ENCODE measurements at regions not wholly inside any gene's neighbourhood (a gene's known extent, or its start where the extent isn't known, plus 50 kb on each side); places are given as distances from the start of the nearest gene placed in this dataset.
"Not testable (repeated sequence)": the region's sequence is repeated elsewhere in the genome, so short reads cannot be mapped to it uniquely, and the experiment has no call there.

DNA sequence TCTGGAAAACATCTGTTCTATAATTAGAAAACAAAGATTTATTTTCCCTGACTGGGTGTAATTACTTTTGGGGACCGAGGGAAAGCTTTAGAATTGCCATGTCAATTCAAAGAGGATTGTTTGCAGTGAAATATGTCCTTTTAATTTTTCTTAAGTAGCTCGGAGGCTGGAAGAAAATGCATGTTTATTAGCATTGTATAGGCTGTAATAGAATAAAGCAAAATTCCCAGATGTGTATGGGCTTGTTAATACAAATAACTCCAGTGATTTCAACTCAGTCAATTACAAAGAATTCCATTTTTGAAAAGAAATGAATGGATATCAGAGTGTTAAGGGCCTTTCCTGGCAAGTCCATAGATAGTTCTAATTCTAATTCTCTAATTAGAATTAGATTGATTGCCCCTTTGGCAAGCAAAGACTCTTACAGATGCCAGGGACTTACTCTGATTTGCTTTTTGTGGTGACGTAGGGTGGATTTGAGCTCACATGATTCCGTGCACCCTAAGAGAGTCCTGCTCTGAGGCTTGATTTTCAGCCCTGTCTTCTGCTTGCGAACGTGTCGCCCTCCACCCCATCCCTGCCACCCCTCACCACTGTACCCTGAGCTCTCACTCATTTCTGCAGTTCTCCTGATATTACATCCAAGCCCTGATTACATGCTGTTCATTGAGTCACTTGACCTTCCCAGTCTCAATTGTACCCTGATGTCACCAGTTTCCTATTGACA, 70.0 kb upstream of the FAM20A start:
- Mint-ChIP-seq H3K36me3 (ENCODE audit: low read depth) (no peaks in the 10 kb centered on the region), H3K27me3 (peaks cover 14% of the 10 kb centered on the region), H3K4me3 (no peak overlapping the region), H3K9me3 (no peaks in the 10 kb centered on the region), H3K27ac (no peak overlapping the region), H3K4me1 (no peaks in the 10 kb centered on the region)
- DNase-seq: no peak
- CTCF ChIA-PET: no interaction called here
- POLR2A ChIA-PET: no interaction called here

DNA sequence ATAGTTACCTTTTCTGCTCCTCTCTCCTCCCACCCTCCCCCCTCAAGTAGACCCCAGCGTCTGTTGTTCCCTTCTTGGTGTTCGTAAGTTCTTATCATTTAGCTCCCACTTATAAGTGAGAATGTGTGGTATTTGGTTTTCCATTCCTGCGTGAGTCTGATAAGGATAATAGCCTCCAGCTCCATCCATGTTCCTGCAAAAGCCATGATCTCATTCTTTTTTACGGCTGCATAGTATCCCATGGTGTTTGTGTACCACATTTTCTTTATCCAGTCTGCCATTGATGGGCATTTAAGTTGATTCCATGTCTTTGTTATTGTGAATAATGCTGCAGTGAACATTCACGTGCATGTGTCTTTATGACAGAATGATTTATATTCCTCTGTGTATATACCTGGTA, 65.3 kb upstream of the FAM20A start:
- H3K9me3 Mint-ChIP-seq; CTCF ChIA-PET; H3K27ac Mint-ChIP-seq; POLR2A ChIA-PET; DNase-seq; H3K4me1 Mint-ChIP-seq; H3K36me3 Mint-ChIP-seq (ENCODE audit: low read depth); H3K4me3 Mint-ChIP-seq: not testable (repeated sequence)
- peaks cover 15% of the 10 kb centered on the region for H3K27me3 Mint-ChIP-seq

DNA sequence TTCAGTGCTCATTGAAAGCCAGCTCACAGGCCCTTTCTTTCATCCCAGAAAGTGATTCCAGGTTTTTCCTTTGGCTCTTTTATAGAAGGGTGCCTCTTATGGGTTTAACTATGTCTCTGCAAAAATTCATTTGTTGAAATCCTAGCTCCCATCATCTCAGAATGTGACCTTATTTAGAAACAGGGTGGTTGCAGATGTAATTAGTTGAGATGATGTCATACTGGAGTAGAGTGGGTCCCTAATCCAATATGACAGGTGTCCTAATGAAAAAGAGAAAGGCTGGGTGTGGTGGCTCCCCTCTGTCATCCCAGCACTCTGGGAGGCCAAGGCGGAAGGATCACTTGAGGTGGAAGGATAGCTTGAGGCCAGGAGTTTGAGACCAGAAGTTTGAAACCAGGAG, 64.2 kb upstream of the FAM20A start:
- DNase-seq: no peak
- ChIA-PET POLR2A (no interaction called here), CTCF (interaction anchor here (1.3 kb wide), 1 partner anchor 17 kb away, joined by 3 read pairs; no protein-coding TSS in a partner anchor)
- H3K4me1 Mint-ChIP-seq: no peaks in the 10 kb centered on the region
- no peaks in the 10 kb centered on the region for H3K9me3 Mint-ChIP-seq
- H3K4me3 Mint-ChIP-seq: no peak overlapping the region
- H3K36me3 Mint-ChIP-seq (ENCODE audit: low read depth): no peaks in the 10 kb centered on the region
- H3K27me3 Mint-ChIP-seq: peaks cover 22% of the 10 kb centered on the region
- no peak overlapping the region for H3K27ac Mint-ChIP-seq

DNA sequence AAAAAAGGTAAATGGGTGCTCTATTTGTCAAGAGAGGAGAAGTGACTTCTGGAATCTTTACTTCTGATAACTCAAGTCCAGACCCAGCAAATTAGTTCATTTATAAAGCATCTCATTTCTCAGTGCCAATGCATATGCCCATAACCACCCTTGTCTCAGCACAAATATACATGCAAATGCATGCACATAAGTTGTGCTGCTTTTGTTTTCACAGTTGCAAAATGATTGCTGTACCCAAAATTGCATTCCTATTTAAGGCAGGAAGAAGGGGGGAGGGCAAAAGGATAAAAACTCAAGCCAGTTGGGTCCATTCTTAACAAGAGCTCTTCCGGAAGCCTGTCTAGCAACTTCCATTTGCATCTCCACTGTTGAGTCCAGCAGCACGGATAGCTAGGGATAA, 61.3 kb upstream of the FAM20A start:
- Mint-ChIP-seq H3K9me3 (no peaks in the 10 kb centered on the region), H3K27ac (no peak overlapping the region), H3K36me3 (ENCODE audit: low read depth) (no peaks in the 10 kb centered on the region), H3K4me3 (no peak overlapping the region), H3K27me3 (peaks cover 14% of the 10 kb centered on the region), H3K4me1 (no peaks in the 10 kb centered on the region)
- CTCF ChIA-PET: no interaction called here
- DNase-seq: no peak
- POLR2A ChIA-PET: no interaction called here

DNA sequence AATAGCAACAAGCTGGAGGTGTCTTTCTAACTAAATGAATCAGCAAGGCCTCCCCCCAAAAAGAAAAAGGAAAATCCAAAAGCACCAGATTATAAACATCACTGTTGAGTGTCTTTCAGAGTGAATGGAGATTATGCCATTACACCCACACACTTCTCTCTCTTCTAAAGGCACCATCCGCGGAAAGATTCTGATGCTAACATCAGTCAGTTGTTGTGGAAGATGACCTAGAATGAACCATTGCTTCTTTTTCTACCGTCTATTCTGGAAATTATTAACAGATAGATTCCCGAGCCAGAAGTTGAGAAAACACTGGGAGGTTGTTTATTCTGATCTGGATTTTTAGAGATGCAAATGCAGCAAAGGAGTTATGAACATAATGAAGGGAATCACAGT, 60.9 kb upstream of the FAM20A start:
- no peak for DNase-seq
- H3K36me3 Mint-ChIP-seq (ENCODE audit: low read depth): no peaks in the 10 kb centered on the region
- no peak overlapping the region for H3K27ac Mint-ChIP-seq
- no peak overlapping the region for H3K4me3 Mint-ChIP-seq
- no peaks in the 10 kb centered on the region for H3K4me1 Mint-ChIP-seq
- ChIA-PET POLR2A (no interaction called here), CTCF (interaction anchor here (0.6 kb wide), 1 partner anchor 727 kb away, joined by 4 read pairs; no protein-coding TSS in a partner anchor)
- no peaks in the 10 kb centered on the region for H3K9me3 Mint-ChIP-seq
- H3K27me3 Mint-ChIP-seq: peaks cover 14% of the 10 kb centered on the region

DNA sequence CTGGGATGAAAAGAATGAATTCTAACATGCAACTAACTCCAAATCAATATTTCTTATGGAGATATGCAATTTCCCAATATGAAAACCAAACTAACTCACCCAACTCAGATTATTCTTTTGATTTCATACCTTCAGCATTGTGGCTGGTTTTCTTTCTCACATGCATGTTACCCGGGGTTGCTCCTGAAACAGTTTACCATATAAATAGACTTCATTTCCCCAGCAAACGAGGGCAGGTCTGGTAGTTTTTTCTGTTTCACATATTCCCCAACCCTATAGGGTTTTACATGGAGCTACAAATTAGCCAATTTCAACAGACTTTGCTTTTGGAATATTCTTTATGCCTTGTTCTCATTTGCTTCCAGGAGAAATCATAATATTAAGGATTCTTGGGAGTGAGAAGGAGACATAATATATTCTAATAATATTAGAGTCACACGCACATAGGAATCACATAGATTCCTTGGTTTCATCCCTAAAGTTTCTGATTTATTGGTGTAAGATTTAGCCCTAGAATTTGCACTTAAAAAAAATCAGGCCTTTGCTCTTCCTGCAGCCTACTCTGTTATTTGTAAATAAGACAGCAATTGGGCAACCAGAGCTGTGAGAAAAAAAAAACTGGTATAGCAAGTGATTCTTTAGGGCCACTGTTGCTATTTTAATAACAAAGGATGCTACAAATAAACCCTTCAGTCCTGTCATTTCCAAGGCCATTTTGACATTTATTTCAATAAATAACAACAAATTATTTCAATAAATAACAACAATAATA, 60.3 kb upstream of the FAM20A start:
- CTCF ChIA-PET: interaction anchor here (0.6 kb wide), 1 partner anchor 728 kb away, joined by 4 read pairs; no protein-coding TSS in a partner anchor
- H3K9me3 Mint-ChIP-seq: no peaks in the 10 kb centered on the region
- H3K4me1 Mint-ChIP-seq: no peaks in the 10 kb centered on the region
- H3K4me3 Mint-ChIP-seq: no peak overlapping the region
- no peaks in the 10 kb centered on the region for H3K36me3 Mint-ChIP-seq (ENCODE audit: low read depth)
- peaks cover 17% of the 10 kb centered on the region for H3K27me3 Mint-ChIP-seq
- DNase-seq: no peak
- POLR2A ChIA-PET: no interaction called here
- H3K27ac Mint-ChIP-seq: no peak overlapping the region

DNA sequence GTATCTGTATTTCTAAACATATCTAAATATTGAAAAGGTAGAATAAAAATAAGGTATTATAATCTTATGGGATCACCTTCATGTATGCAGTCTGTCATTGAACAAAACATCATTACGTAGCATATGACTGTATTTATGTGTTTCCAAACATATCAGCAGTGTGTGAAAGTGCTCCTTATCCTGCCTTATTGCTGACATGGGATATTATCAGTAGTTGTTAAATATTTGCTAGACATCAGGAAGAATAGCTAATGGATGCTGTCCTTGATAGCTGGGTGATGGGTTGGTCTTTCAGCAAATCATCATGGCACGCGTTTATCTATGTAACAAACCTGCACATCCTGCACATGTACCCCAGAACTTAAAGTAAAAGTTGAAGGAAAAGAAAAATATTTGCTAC, 59.1 kb upstream of the FAM20A start:
- peaks cover 17% of the 10 kb centered on the region for H3K27me3 Mint-ChIP-seq

DNA sequence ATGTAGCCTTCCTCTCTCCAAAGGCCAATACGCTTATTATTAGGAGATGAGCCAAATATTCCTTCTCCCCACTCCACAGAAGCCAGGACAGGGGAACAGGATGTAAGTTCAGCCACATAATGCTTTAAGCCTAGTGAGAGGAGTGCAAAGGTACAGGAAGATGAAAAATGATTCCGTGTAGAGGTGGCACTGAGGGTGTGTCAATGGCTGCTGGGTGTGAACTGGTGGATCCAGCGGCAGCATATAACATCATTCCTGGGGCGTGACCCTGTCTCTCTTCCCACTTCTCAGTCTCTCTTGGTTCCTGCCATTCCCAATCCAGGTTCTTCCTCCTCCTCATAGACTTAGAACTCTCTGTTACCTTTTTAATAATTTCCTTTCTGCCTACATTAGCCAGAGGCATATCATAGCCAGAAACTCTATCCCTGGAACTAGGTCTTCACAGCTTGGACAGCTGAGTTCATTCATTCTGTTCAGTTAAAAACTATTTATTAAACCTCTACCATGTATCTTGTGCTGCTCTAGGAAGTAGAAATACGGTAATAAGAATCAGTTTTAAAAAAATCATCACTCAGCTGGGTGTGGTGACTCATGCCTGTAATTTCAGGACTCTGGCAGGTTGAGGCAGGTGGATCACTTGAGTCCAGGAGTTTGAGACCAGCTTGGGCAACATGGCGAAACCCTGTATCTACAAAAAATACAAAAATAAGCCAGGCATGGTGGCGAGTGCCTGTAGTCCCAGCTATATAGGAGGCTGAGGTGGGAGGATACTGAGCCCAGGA, 58.0 kb upstream of the FAM20A start:
- H3K36me3 Mint-ChIP-seq (ENCODE audit: low read depth): no peaks in the 10 kb centered on the region
- H3K27me3 Mint-ChIP-seq: peaks cover 17% of the 10 kb centered on the region
- POLR2A ChIA-PET: no interaction called here
- no peaks in the 10 kb centered on the region for H3K4me1 Mint-ChIP-seq
- CTCF ChIA-PET: interaction anchor here (0.6 to 1.5 kb wide), 2 partner anchors 16 to 311 kb away, joined by 3 read pairs; no protein-coding TSS in a partner anchor
- H3K9me3 Mint-ChIP-seq: no peaks in the 10 kb centered on the region
- no peak overlapping the region for H3K4me3 Mint-ChIP-seq
- H3K27ac Mint-ChIP-seq: no peak overlapping the region
- DNase-seq: no peak

More for the DNA sequence above, 59.1 kb upstream of the FAM20A start:
- ChIA-PET POLR2A (no interaction called here), CTCF (interaction anchor here (1.5 kb wide), 1 partner anchor 17 kb away, joined by 3 read pairs; no protein-coding TSS in a partner anchor)
- Mint-ChIP-seq H3K36me3 (ENCODE audit: low read depth) (no peaks in the 10 kb centered on the region), H3K4me1 (no peaks in the 10 kb centered on the region), H3K4me3 (no peak overlapping the region), H3K9me3 (no peaks in the 10 kb centered on the region), H3K27ac (no peak overlapping the region)
- DNase-seq: no peak

DNA sequence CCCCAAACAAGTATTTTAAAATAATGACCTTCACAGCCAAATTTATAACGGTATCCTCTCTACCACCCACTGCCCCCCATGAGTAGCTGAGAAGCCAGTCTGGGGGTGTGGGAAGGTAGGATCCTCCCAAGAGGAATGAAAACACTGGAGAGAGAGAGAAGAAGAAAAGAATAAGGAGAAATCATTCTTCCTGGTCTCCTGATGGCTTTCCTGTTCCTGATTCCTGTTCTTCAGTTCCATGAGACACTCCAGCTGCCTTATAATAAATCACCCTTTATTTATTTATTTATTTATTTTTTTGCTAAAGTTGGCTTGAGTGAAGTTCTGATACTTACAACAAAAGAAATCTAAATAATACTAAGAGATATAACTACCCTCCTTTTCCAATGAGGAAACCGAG, 56.4 kb upstream of the FAM20A start:
- H3K9me3 Mint-ChIP-seq: no peaks in the 10 kb centered on the region

DNA sequence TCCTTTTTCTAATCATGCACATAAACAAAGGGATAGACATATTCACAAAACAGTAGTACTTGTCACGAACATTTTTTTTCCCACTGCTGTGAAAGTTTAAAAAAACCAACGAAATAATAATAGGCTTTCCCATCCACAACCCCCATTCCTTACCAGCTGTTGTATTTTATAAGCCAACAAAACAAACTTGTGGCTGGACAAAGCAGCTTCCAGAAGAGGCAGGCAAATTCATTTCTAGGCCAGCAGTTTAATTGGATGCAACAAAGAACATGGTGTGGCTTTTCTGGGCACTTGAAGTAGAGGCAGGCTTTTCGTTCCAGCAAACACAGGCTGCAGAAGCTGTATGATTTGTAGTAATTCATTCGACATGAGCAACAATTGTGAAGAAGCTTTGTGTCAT, 56.0 kb upstream of the FAM20A start:
- POLR2A ChIA-PET: no interaction called here
- CTCF ChIA-PET: no interaction called here
- H3K36me3 Mint-ChIP-seq (ENCODE audit: low read depth): no peaks in the 10 kb centered on the region
- no peak overlapping the region for H3K4me3 Mint-ChIP-seq
- no peaks in the 10 kb centered on the region for H3K4me1 Mint-ChIP-seq
- H3K27ac Mint-ChIP-seq: no peak overlapping the region
- H3K9me3 Mint-ChIP-seq: no peaks in the 10 kb centered on the region
- peaks cover 14% of the 10 kb centered on the region for H3K27me3 Mint-ChIP-seq
- no peak for DNase-seq

More for the DNA sequence above, 56.4 kb upstream of the FAM20A start:
- POLR2A ChIA-PET: no interaction called here
- CTCF ChIA-PET: no interaction called here
- Mint-ChIP-seq H3K27ac (no peak overlapping the region), H3K4me1 (no peaks in the 10 kb centered on the region), H3K36me3 (ENCODE audit: low read depth) (no peaks in the 10 kb centered on the region), H3K4me3 (no peak overlapping the region), H3K27me3 (peaks cover 14% of the 10 kb centered on the region)
- no peak for DNase-seq

DNA sequence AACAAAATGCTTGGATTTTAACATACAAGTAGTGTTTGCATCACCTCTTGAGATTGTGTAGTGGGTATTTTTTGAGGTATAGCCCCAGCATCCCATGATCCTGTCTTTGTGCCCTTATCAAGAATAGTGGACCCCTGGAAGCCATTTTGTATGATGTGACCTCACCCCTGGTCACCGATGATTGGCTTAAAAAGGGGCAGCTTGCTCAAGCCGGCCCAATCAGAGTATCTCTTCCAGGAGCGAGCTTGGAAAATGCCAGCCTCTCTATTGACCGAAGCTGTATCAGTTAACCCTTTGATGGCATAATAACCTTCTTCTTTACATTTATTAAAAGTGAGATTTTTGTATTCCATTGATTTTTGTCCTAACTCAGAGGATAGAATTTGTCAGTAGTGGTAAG, 55.5 kb upstream of the FAM20A start:
- Mint-ChIP-seq H3K4me1 (no peaks in the 10 kb centered on the region), H3K36me3 (ENCODE audit: low read depth) (no peaks in the 10 kb centered on the region), H3K27me3 (peaks cover 14% of the 10 kb centered on the region), H3K27ac (no peak overlapping the region), H3K4me3 (no peak overlapping the region), H3K9me3 (no peaks in the 10 kb centered on the region)
- ChIA-PET CTCF (no interaction called here), POLR2A (no interaction called here)
- no peak for DNase-seq

All from activated CD4-positive, alpha-beta T cell treated with anti-CD3 and anti-CD28 coated beads, Interleukin-2, amount 10 ng/mL, durations not matched to agents 7 days and 5 days (primary cell).